HG02981 (cell line): ENCODE measurements at regions not wholly inside any gene's neighbourhood (a gene's known extent, or its start where the extent isn't known, plus 50 kb on each side); places are given as distances from the start of the nearest gene placed in this dataset.
"Not testable (repeated sequence)": the region's sequence is repeated elsewhere in the genome, so short reads cannot be mapped to it uniquely, and the experiment has no call there.

Source experiments
- ATAC-seq: cut with Tn5 transposase; IDR thresholded peaks from one replicate; pipeline ENCODE4 v1.9.1; 2021; ENCODE audit warnings: mild to moderate bottlenecking, moderate library complexity; ENCODE audit not compliant: unreplicated experiment

DNA sequence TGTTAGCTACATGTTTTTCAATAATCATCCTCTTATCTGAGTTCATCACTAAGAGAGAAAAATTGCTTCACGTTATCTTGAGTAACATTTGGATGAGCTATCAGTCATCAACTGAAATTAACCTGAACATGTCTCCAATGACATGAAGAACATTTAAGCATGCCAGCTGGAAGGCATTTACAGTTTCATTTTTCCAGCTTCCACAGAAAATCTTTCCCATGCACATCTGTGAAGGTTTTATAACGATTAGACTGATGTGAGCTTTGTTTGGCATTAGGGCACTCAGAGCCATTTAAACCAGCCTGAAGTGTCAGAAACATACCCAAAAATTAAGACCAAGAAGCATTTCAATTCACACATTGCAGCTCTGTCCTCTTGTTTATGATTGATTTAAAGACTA lies 235.8 kb upstream of the ARHGEF26 start:
- ATAC-seq, result no peak

GRCh38 chr3:153889905-153890334 lies 231.3 kb upstream of the ARHGEF26 start:
- ATAC-seq, result peak; percentile 50

DNA sequence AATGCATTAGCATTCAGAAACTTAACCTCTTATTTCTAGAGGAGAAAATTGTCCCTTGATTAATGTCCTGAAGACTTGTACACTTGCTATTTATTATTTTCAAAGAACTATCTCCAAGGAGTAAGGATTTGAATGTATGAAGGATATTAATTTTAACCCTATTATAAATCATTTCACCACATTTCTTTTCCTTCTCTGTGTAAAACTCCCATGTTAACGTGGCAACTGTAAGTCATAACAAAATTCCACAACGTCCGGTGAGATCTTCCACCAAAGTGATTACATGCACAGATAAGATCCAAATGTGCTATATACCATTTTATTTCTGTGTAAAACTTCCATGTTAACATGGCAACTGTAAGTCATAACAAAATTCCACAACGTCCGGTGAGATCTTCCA lies 229.1 kb upstream of the ARHGEF26 start:
- ATAC-seq, result no peak

- ATAC-seq, result no peak
Observed at GRCh38 chr3:153894857-153895256, 226.3 kb upstream of the ARHGEF26 start.

- no peak for ATAC-seq
Observed at GRCh38 chr3:153896197-153896596, 225.0 kb upstream of the ARHGEF26 start.

DNA sequence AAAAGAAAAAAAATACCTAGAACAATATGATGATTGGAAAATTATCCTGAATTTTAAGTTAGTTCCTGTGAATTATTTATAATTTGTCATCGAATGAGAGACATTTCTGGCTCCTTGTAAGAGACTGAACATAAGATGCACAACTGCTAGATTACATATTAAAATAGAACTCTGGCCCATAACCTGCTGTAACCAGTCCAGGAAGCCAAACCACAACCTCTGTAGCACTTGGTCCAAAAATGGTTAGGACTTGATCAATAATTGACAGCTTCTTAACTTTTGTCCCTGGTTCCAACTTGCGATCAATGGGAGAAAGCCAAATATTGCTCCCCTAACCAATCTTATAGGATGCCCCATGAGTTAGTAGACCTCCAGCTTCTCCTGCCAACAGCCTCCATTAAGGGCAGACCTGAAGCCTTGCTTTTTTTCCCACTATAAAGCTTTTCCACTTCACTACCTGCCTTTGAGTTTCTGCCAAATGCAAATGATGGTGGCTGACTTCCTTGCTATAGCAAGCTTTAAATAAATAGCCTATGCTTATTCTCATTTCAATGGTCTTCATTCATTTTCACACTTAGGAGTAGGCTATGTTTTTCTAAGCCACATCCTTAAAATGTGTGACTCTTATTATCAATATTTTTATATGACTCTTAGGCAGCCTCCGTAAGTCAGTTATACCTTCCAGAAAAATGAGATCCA lies 224.0 kb upstream of the ARHGEF26 start:
- peak; percentile 81 for ATAC-seq

- peak; percentile 86 for ATAC-seq
Observed at GRCh38 chr3:153897842-153898241, 223.3 kb upstream of the ARHGEF26 start.

DNA sequence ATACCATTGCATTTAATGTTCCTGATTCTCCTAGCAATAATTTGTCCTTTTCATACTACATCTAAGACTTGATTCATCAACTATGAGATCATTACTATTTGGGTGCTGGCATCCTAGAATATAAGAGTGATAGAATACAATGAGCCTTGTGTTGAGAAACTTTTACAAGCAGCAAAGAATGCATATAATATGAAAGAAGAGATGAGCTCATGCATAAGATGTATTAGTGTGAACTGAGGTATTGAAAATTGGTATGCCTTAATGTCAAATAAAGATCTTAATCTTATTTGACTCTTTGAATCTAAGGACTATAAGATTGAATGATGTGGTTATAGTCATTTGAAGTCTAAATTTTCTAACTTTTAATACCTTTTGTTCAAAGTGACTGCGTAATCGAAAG lies 220.0 kb upstream of the ARHGEF26 start:
- ATAC-seq, result no peak

DNA sequence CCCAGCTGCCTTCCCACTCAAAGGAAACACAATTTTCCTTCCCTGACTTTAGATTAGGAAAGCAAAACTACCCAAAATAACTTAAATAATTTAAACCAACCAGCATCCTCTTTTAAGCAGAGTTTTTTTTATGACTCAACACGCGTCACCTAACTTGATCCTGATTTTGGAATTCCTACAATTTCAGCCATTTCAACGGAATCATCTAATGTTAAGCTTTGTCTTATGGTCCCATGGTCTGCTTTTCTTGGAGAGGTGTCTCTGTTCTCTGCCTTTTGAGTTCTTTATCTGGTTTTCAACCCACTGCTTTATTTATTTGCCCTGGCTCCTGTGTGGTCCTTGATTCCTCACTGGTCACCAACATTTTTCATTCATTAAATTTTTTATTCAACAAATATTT lies 219.2 kb upstream of the ARHGEF26 start:
- no peak for ATAC-seq

GRCh38 chr3:153903430-153903829 lies 217.8 kb upstream of the ARHGEF26 start:
- peak; percentile 76 for ATAC-seq

- ATAC-seq, result no peak
Observed at GRCh38 chr3:153906366-153906765, 214.8 kb upstream of the ARHGEF26 start.

GRCh38 chr3:153910387-153910786 lies 210.8 kb upstream of the ARHGEF26 start:
- no peak for ATAC-seq

DNA sequence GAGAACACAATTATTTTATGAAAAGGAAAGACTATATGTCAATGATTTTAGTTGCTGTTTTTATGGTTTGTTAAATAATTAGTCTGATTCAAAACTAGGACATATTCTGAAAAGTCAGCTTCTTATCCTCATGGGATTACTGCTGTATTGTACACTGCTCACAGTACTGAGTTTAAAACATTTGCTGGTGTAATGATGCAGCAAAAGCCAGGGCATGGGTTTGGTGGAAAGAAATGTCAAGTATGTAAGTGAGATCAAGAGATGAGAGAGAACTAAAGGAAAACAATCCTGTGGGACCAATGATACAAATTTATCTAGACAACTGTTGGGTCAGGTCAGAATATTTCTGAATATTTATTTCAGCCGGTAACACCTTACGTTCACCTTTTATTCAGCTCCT lies 210.1 kb upstream of the ARHGEF26 start:
- no peak for ATAC-seq

GRCh38 chr3:153919773-153920172 lies 201.4 kb upstream of the ARHGEF26 start:
- ATAC-seq, result no peak

GRCh38 chr3:153921826-153922225 lies 199.4 kb upstream of the ARHGEF26 start:
- no peak for ATAC-seq

- no peak for ATAC-seq
Observed at GRCh38 chr3:153925841-153926514, 195.2 kb upstream of the ARHGEF26 start.

- peak; percentile 78 for ATAC-seq
Observed at GRCh38 chr3:153927107-153927506, 194.1 kb upstream of the ARHGEF26 start.

GRCh38 chr3:153928851-153929250 lies 192.3 kb upstream of the ARHGEF26 start:
- ATAC-seq, result no peak

GRCh38 chr3:153933481-153933880 lies 187.7 kb upstream of the ARHGEF26 start:
- not testable (repeated sequence) for ATAC-seq

DNA sequence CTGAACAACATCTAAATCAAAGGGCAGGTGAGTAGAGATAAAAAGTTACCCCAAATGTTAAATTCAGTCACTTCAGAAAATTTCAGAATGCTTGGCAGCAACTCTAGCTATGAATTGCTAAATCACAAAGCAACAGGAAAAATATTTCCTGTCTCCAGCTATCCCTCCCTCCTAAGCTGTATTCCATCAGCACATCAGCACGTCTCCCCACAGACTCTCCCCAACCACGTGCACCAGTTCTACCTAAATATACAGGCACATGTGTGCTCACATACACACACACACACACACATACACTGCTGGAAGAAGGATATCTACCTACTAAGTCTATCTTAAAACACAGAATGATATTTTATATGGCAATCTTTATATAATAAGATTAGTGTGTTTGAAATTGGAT lies 177.1 kb upstream of the ARHGEF26 start:
- no peak for ATAC-seq

DNA sequence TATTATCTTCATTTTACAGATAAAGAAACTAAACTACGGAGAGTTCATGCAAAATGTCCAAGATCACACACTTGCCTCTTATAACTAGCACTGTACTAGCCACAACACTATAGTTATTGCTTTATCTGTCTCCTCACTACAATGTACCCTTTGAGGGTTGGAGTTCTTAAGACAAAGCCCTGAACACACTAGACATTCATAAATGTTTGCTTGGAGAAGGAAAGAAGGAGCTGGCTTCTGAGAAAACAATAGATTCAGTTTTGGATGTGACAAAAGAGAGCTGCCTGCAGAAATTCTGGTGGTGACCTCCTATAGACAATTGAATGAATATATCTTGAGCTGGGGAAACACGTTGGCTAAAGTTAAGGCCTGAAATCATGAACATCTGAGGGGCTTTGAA lies 169.9 kb upstream of the ARHGEF26 start:
- ATAC-seq, result no peak

DNA sequence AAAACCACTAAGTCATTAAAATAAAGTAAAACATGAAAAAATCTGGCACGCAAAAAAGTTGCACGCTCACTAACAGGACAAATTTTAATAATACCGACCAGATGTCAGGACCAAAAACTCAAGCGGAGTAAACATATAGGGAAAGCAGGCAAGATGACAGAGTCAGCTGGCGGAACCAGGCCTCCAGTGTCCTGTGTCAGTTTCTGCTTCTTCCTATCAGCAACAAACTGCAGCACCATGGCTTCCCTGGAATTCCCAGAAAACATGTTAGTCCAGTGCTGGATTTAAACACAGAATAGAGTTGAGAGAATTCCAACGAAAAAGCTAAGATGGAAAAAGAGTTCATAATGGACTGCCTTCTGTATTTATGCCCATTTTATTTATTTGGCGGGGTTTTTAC lies 169.1 kb upstream of the ARHGEF26 start:
- no peak for ATAC-seq

GRCh38 chr3:153956613-153957012 lies 164.6 kb upstream of the ARHGEF26 start:
- ATAC-seq, result no peak
